DND-41 (cell line): ENCODE measurements at regions not wholly inside any gene's neighbourhood (a gene's known extent, or its start where the extent isn't known, plus 50 kb on each side); places are given as distances from the start of the nearest gene placed in this dataset.

ENCODE experiments used
- ATAC-seq: fragments of 200-7000 bp; cut with Tn5 transposase; 3 replicates; pipeline ENCODE4 v1.9.1; 2021; ENCODE audit warnings: low read depth; ENCODE audit not compliant: insufficient read depth
- DNase-seq: peaks from one replicate; pipeline ENCODE4 v3.0.0-alpha.2; 2020
- H2AFZ ChIP-seq: 2 replicates; pipeline ENCODE4 v1.6.0; 2012; ENCODE audit warnings: low read depth, low read length
- H3K27ac ChIP-seq: 2 replicates; pipeline ENCODE4 v1.5.1; 2012; ENCODE audit warnings: low read length, inconsistent platforms
- H3K27me3 ChIP-seq: fragments of 200-600 bp; sonication (generic); 2 replicates; pipeline ENCODE4 v1.6.0; 2012; ENCODE audit warnings: low read length, mild to moderate bottlenecking, inconsistent platforms; ENCODE audit not compliant: insufficient read depth, poor library complexity
- H3K36me3 ChIP-seq: 2 replicates; pipeline ENCODE4 v1.5.1; 2012; ENCODE audit warnings: low read length, inconsistent platforms; ENCODE audit not compliant: insufficient read depth
- H3K4me1 ChIP-seq: 2 replicates; pipeline ENCODE4 v1.5.1; 2012; ENCODE audit warnings: mild to moderate bottlenecking, low read length; ENCODE audit not compliant: insufficient read depth
- H3K4me2 ChIP-seq: 2 replicates; pipeline ENCODE4 v1.6.0; 2012; ENCODE audit warnings: mild to moderate bottlenecking, moderate library complexity, low read length, inconsistent platforms; ENCODE audit not compliant: insufficient read depth
- H3K4me3 ChIP-seq, 2 experiments: fragments of 200-600 bp in 1 of 2; shearing (Covaris generic) in 1 of 2; 2 replicates each; pipeline ENCODE4 v1.5.1; 2012 to 2016; ENCODE audit warnings: inconsistent platforms in 2 of 2, low read length in 2 of 2, mild to moderate bottlenecking in 2 of 2, low read depth in 1 of 2, moderate library complexity in 1 of 2
- H3K79me2 ChIP-seq: 2 replicates; pipeline ENCODE4 v1.6.0; 2012; ENCODE audit warnings: low read length, inconsistent platforms; ENCODE audit not compliant: insufficient read depth
- H3K9ac ChIP-seq: 2 replicates; pipeline ENCODE4 v1.6.0; 2012; ENCODE audit warnings: low read depth, mild to moderate bottlenecking, inconsistent platforms, low read length, moderate library complexity
- H3K9me3 ChIP-seq: 2 replicates; pipeline ENCODE4 v1.5.1; 2012; ENCODE audit warnings: low read length, moderate library complexity, mild to moderate bottlenecking, inconsistent platforms; ENCODE audit not compliant: insufficient read depth, severe bottlenecking
- H4K20me1 ChIP-seq: 2 replicates; pipeline ENCODE4 v1.6.0; 2012; ENCODE audit warnings: low read length; ENCODE audit not compliant: insufficient read depth
- CTCF ChIP-seq: IDR thresholded peaks from 2 replicates; pipeline ENCODE4 v1.5.1; 2012; ENCODE audit warnings: borderline replicate concordance, low read length, moderate library complexity, mild to moderate bottlenecking; ENCODE audit not compliant: poor library complexity, severe bottlenecking; ENCODE audit errors: extremely low read depth
- EZH2 ChIP-seq: IDR thresholded peaks from 3 replicates; pipeline ENCODE4 v1.6.1; 2012; ENCODE audit warnings: borderline replicate concordance, low read depth, mild to moderate bottlenecking, moderate library complexity, low read length, inconsistent platforms; ENCODE audit not compliant: severe bottlenecking

GRCh38 chr20:63124782-63125580 lies 91.0 kb downstream of the YTHDF1 start:
- H3K4me2 ChIP-seq: no peak overlapping the region

GRCh38 chr20:63124092-63124781 lies 91.7 kb downstream of the YTHDF1 start:
- Histone ChIP-seq H3K4me2 (no peak overlapping the region), H2AFZ (no peak overlapping the region), H3K9ac (no peak overlapping the region), H4K20me1 (peaks cover 11% of the 10 kb centered on the region), H3K4me3 (no peak overlapping the region), H3K79me2 (no peaks in the 10 kb centered on the region), H3K27ac (no peak overlapping the region), H3K4me1 (no peaks in the 10 kb centered on the region), H3K27me3 (peaks cover 16% of the 10 kb centered on the region), H3K9me3 (no peaks in the 10 kb centered on the region), H3K36me3 (no peaks in the 10 kb centered on the region)
- TF ChIP-seq CTCF (no peak), EZH2 (no peak)
- DNase-seq (no peak), ATAC-seq (no peak)

More at GRCh38 chr20:63124782-63125580, 91.0 kb downstream of the YTHDF1 start:
- ATAC-seq (no peak), DNase-seq (no peak)
- H3K27ac ChIP-seq: no peak overlapping the region
- H3K36me3 ChIP-seq: no peaks in the 10 kb centered on the region
- H3K79me2 ChIP-seq: no peaks in the 10 kb centered on the region
- no peak overlapping the region for H3K9ac ChIP-seq
- no peak for TF ChIP-seq CTCF
- no peak for TF ChIP-seq EZH2
- H4K20me1 ChIP-seq: peaks cover 7% of the 10 kb centered on the region; the same call in 1 of the 2 replicates
- H3K4me3 ChIP-seq: no peak overlapping the region
- no peaks in the 10 kb centered on the region for H3K4me1 ChIP-seq
- no peak overlapping the region for H2AFZ ChIP-seq
- H3K9me3 ChIP-seq: no peaks in the 10 kb centered on the region
- peaks cover 16% of the 10 kb centered on the region for H3K27me3 ChIP-seq

- no peak for ATAC-seq
- no peak for TF ChIP-seq EZH2
- H3K27me3 ChIP-seq: peaks cover 16% of the 10 kb centered on the region
Measured at GRCh38 chr20:63123331-63123741, 92.6 kb downstream of the YTHDF1 start.

GRCh38 chr20:63122626-63123025 lies 93.3 kb downstream of the YTHDF1 start:
- TF ChIP-seq EZH2: no peak
- no peak for TF ChIP-seq CTCF
- Histone ChIP-seq H3K4me1 (no peaks in the 10 kb centered on the region), H3K79me2 (no peaks in the 10 kb centered on the region), H3K27ac (no peak overlapping the region), H3K27me3 (peaks cover 16% of the 10 kb centered on the region), H3K9ac (no peak overlapping the region), H2AFZ (no peak overlapping the region), H3K4me2 (no peak overlapping the region), H3K4me3 (no peak overlapping the region), H4K20me1 (peaks cover 11% of the 10 kb centered on the region), H3K36me3 (no peaks in the 10 kb centered on the region), H3K9me3 (no peaks in the 10 kb centered on the region)
- DNase-seq (no peak), ATAC-seq (no peak)

More at GRCh38 chr20:63123331-63123741, 92.6 kb downstream of the YTHDF1 start:
- Histone ChIP-seq H4K20me1 (peaks cover 11% of the 10 kb centered on the region), H3K4me2 (no peak overlapping the region), H3K36me3 (no peaks in the 10 kb centered on the region), H3K27ac (no peak overlapping the region), H3K4me3 (no peak overlapping the region), H3K9me3 (no peaks in the 10 kb centered on the region), H2AFZ (no peak overlapping the region), H3K4me1 (no peaks in the 10 kb centered on the region), H3K79me2 (no peaks in the 10 kb centered on the region), H3K9ac (no peak overlapping the region)
- DNase-seq: no peak
